HepG2 (cell line): ENCODE measurements at regions not wholly inside any gene's neighbourhood (a gene's known extent, or its start where the extent isn't known, plus 50 kb on each side); places are given as distances from the start of the nearest gene placed in this dataset.

Experiments used
- DBP ChIP-seq: sonication (generic); formaldehyde crosslinking; IDR thresholded peaks from 2 replicates; pipeline ENCODE4 v1.4.0; 2020; ENCODE audit warnings: missing genetic modification reagents; ENCODE audit errors: not compliant biosample characterization
- DPF2 ChIP-seq: sonication (generic); formaldehyde crosslinking; IDR thresholded peaks from 2 replicates; pipeline ENCODE4 v1.4.0; 2020; ENCODE audit warnings: mild to moderate bottlenecking, low read depth, missing genetic modification reagents, borderline replicate concordance
- ELK4 ChIP-seq: sonication (generic); formaldehyde crosslinking; IDR thresholded peaks from 2 replicates; pipeline ENCODE4 v1.9.0; 2021; ENCODE audit warnings: missing genetic modification reagents, borderline replicate concordance
- FOXO1 ChIP-seq: sonication (generic); formaldehyde crosslinking; IDR thresholded peaks from 2 replicates; pipeline ENCODE4 v1.4.0; 2020; ENCODE audit warnings: missing genetic modification reagents
- GFI1 ChIP-seq: sonication (generic); formaldehyde crosslinking; IDR thresholded peaks from 2 replicates; pipeline ENCODE4 v1.5.0; 2020; ENCODE audit warnings: missing genetic modification reagents, mild to moderate bottlenecking, borderline replicate concordance
- IRF1 ChIP-seq: sonication (generic); formaldehyde crosslinking; IDR thresholded peaks from 2 replicates; pipeline ENCODE4 v1.4.0; 2020; ENCODE audit warnings: low read depth, mild to moderate bottlenecking, missing genetic modification reagents
- JUND ChIP-seq: sonication (generic); formaldehyde crosslinking; IDR thresholded peaks from 2 replicates; pipeline ENCODE4 v1.8.0; 2022; ENCODE audit warnings: mild to moderate bottlenecking, missing genetic modification reagents
- KLF11 ChIP-seq: IDR thresholded peaks from 2 replicates; pipeline ENCODE4 v1.6.1; 2016; ENCODE audit warnings: missing compliant biosample characterization
- PHF8 ChIP-seq: sonication (generic); formaldehyde crosslinking; IDR thresholded peaks from 2 replicates; pipeline ENCODE4 v1.5.0; 2020; ENCODE audit warnings: missing genetic modification reagents
- PLSCR1 ChIP-seq: sonication (generic); formaldehyde crosslinking; IDR thresholded peaks from 2 replicates; pipeline ENCODE4 v1.5.0; 2020; ENCODE audit warnings: missing genetic modification reagents, mild to moderate bottlenecking, borderline replicate concordance
- RORA ChIP-seq: sonication (generic); formaldehyde crosslinking; IDR thresholded peaks from 2 replicates; pipeline ENCODE4 v1.5.0; 2020; ENCODE audit warnings: mild to moderate bottlenecking, missing genetic modification reagents, moderate library complexity
- SIX1 ChIP-seq: sonication (generic); formaldehyde crosslinking; IDR thresholded peaks from 2 replicates; pipeline ENCODE4 v1.4.0; 2020; ENCODE audit warnings: missing genetic modification reagents, borderline replicate concordance
- TCF7L2 ChIP-seq: IDR thresholded peaks from 2 replicates; pipeline ENCODE4 v1.6.1; 2011; ENCODE audit warnings: mild to moderate bottlenecking, low read depth, low read length, moderate library complexity
- TP53 ChIP-seq: sonication (generic); formaldehyde crosslinking; conservative IDR thresholded peaks from 2 replicates; pipeline ENCODE4 v1.4.0; 2020; ENCODE audit warnings: missing genetic modification reagents
- XBP1 ChIP-seq: sonication (generic); formaldehyde crosslinking; IDR thresholded peaks from 2 replicates; pipeline ENCODE4 v1.5.0; 2020; ENCODE audit warnings: missing genetic modification reagents
- ZC3H4 ChIP-seq: sonication (generic); formaldehyde crosslinking; IDR thresholded peaks from 2 replicates; pipeline ENCODE4 v1.4.0; 2020; ENCODE audit warnings: missing genetic modification reagents, borderline replicate concordance
- ZFP1 ChIP-seq: IDR thresholded peaks from 2 replicates; pipeline ENCODE4 v1.6.1; 2016
- ZMAT3 ChIP-seq: sonication (generic); formaldehyde crosslinking; conservative IDR thresholded peaks from 2 replicates; pipeline ENCODE4 v1.7.0; 2021; ENCODE audit warnings: missing genetic modification reagents
- ZNF234 ChIP-seq: sonication (generic); formaldehyde crosslinking; conservative IDR thresholded peaks from 2 replicates; pipeline ENCODE4 v1.5.1; 2020; ENCODE audit warnings: mild to moderate bottlenecking, missing genetic modification reagents
- ZNF34 ChIP-seq: sonication (generic); formaldehyde crosslinking; IDR thresholded peaks from 2 replicates; pipeline ENCODE4 v1.4.0; 2020; ENCODE audit warnings: mild to moderate bottlenecking, missing genetic modification reagents, borderline replicate concordance
- ZNF460 ChIP-seq: sonication (generic); formaldehyde crosslinking; IDR thresholded peaks from 2 replicates; pipeline ENCODE4 v1.5.1; 2020; ENCODE audit warnings: missing genetic modification reagents, mild to moderate bottlenecking, borderline replicate concordance
- ZNF580 ChIP-seq: IDR thresholded peaks from 2 replicates; pipeline ENCODE4 v1.6.1; 2016; ENCODE audit warnings: low read depth, borderline replicate concordance
- ZNF589 ChIP-seq: sonication (generic); formaldehyde crosslinking; conservative IDR thresholded peaks from 2 replicates; pipeline ENCODE4 v1.8.0; 2022; ENCODE audit warnings: mild to moderate bottlenecking, moderate library complexity, missing genetic modification reagents
- ZNF619 ChIP-seq: sonication (generic); formaldehyde crosslinking; IDR thresholded peaks from 2 replicates; pipeline ENCODE4 v1.4.0; 2020; ENCODE audit warnings: mild to moderate bottlenecking, missing genetic modification reagents
- ZNF773 ChIP-seq: sonication (generic); formaldehyde crosslinking; IDR thresholded peaks from 2 replicates; pipeline ENCODE4 v1.4.0; 2020; ENCODE audit warnings: missing genetic modification reagents, borderline replicate concordance
- ZNF780A ChIP-seq: sonication (generic); formaldehyde crosslinking; IDR thresholded peaks from 2 replicates; pipeline ENCODE4 v1.8.0; 2022; ENCODE audit warnings: mild to moderate bottlenecking, missing genetic modification reagents, moderate library complexity

- TF ChIP-seq SIX1 (peak; percentile 89; the same call in 1 of the 2 replicates), FOXO1 (CRISPR knock-in tag) (peak; percentile 99), ZFP1 (CRISPR knock-in tag) (peak; percentile 96), XBP1 (no peak; the same call in 1 of the 2 replicates), GFI1 (CRISPR knock-in tag) (peak; percentile 99), TP53 (CRISPR knock-in tag) (peak; percentile 90), ZMAT3 (CRISPR knock-in tag) (peak; percentile 73; the same call in 1 of the 2 replicates), TCF7L2 (peak; percentile 96), ZNF780A (CRISPR knock-in tag) (no peak), ZNF460 (CRISPR knock-in tag) (peak; percentile 64; the same call in 1 of the 2 replicates), JUND (peak; percentile 59; the same call in 1 of the 2 replicates), ZNF580 (peak; percentile 97; the same call in 1 of the 2 replicates), ZNF619 (CRISPR knock-in tag) (no peak), DBP (no peak), IRF1 (CRISPR knock-in tag) (0 out of 2 replicates have a peak, but pooled peaks have one; percentile 61), ZNF589 (CRISPR knock-in tag) (no peak), ZC3H4 (CRISPR knock-in tag) (no peak), ZNF234 (CRISPR knock-in tag) (no peak), ZNF34 (CRISPR knock-in tag) (0 out of 2 replicates have a peak, but pooled peaks have one; percentile 40), DPF2 (peak; percentile 97), PHF8 (CRISPR knock-in tag) (peak; percentile 59), RORA (peak; percentile 73; the same call in 1 of the 2 replicates), KLF11 (CRISPR knock-in tag) (no peak; the same call in 1 of the 2 replicates), ELK4 (CRISPR knock-in tag) (no peak), PLSCR1 (CRISPR knock-in tag) (no peak), ZNF773 (0 out of 2 replicates have a peak, but pooled peaks have one; percentile 52)
These were observed 134.7 kb upstream of the IFNGR1 start (continued) for GRCh38 chr6:137353842-137354397.
